ENCODE measurements at regions not wholly inside any gene's neighbourhood (a gene's known extent, or its start where the extent isn't known, plus 50 kb on each side); places are given as distances from the start of the nearest gene placed in this dataset.

GRCh38 chr4:152156442-152156841 is 379.4 kb downstream of the FBXW7 start:
- ATAC-seq: no peak

GRCh38 chr4:152155070-152155469 is 380.8 kb downstream of the FBXW7 start:
- no peak for ATAC-seq
- H3K4me1 ChIP-seq: no peaks in the 10 kb centered on the region

More at GRCh38 chr4:152156442-152156841, 379.4 kb downstream of the FBXW7 start:
- Histone ChIP-seq H3K9me3 (no peaks in the 10 kb centered on the region), H3K4me3 (no peak overlapping the region), H3K36me3 (no peaks in the 10 kb centered on the region), H3K4me1 (no peaks in the 10 kb centered on the region), H3K27me3 (ENCODE audit: low read depth) (no peaks in the 10 kb centered on the region), H3K27ac (no peak overlapping the region)
- DNase-seq: no peak
- no peak for TF ChIP-seq CTCF (IDR thresholded peaks at IDR 0.05)
- intact Hi-C loops (cut with DNase I): no loop called here

GRCh38 chr4:152154433-152154832 is 381.5 kb downstream of the FBXW7 start:
- no peaks in the 10 kb centered on the region for H3K9me3 ChIP-seq
- no peak overlapping the region for H3K4me3 ChIP-seq
- H3K4me1 ChIP-seq: no peaks in the 10 kb centered on the region
- intact Hi-C loops (cut with DNase I): no loop called here
- H3K36me3 ChIP-seq: no peaks in the 10 kb centered on the region
- H3K27ac ChIP-seq: no peak overlapping the region
- no peak for ATAC-seq
- no peak for DNase-seq
- H3K27me3 ChIP-seq (ENCODE audit: low read depth): no peaks in the 10 kb centered on the region
- TF ChIP-seq CTCF (IDR thresholded peaks at IDR 0.05): no peak

More at GRCh38 chr4:152155070-152155469, 380.8 kb downstream of the FBXW7 start:
- Histone ChIP-seq H3K27ac (no peak overlapping the region), H3K9me3 (no peaks in the 10 kb centered on the region), H3K27me3 (ENCODE audit: low read depth) (no peaks in the 10 kb centered on the region), H3K36me3 (no peaks in the 10 kb centered on the region), H3K4me3 (no peak overlapping the region)
- no peak for TF ChIP-seq CTCF (IDR thresholded peaks at IDR 0.05)
- intact Hi-C loops (cut with DNase I): no loop called here
- no peak for DNase-seq

GRCh38 chr4:152153476-152154270 is 382.2 kb downstream of the FBXW7 start:
- intact Hi-C loops (cut with DNase I): no loop called here

GRCh38 chr4:152150214-152150613 is 385.7 kb downstream of the FBXW7 start:
- intact Hi-C loops (cut with DNase I): no loop called here
- Histone ChIP-seq H3K4me3 (no peak overlapping the region), H3K4me1 (no peaks in the 10 kb centered on the region), H3K27me3 (ENCODE audit: low read depth) (no peaks in the 10 kb centered on the region), H3K9me3 (peaks cover 17% of the 10 kb centered on the region), H3K27ac (no peak overlapping the region), H3K36me3 (no peaks in the 10 kb centered on the region)
- ATAC-seq: no peak
- DNase-seq: no peak
- no peak for TF ChIP-seq CTCF (IDR thresholded peaks at IDR 0.05)

More at GRCh38 chr4:152153476-152154270, 382.2 kb downstream of the FBXW7 start:
- no peaks in the 10 kb centered on the region for H3K27me3 ChIP-seq (ENCODE audit: low read depth)
- H3K4me1 ChIP-seq: no peaks in the 10 kb centered on the region
- H3K27ac ChIP-seq: no peak overlapping the region
- no peaks in the 10 kb centered on the region for H3K36me3 ChIP-seq
- no peak overlapping the region for H3K4me3 ChIP-seq
- DNase-seq (no peak), ATAC-seq (no peak)
- no peaks in the 10 kb centered on the region for H3K9me3 ChIP-seq
- no peak for TF ChIP-seq CTCF (IDR thresholded peaks at IDR 0.05)
